Keratinocyte (primary cell): ENCODE measurements at regions not wholly inside any gene's neighbourhood (a gene's known extent, or its start where the extent isn't known, plus 50 kb on each side); places are given as distances from the start of the nearest gene placed in this dataset.

Experiments used
- CTCF ChIP-seq, 3 experiments: IDR thresholded peaks in 1 of 3; conservative IDR thresholded peaks in 1 of 3; optimal IDR thresholded peaks in 1 of 3; 2 replicates in 2 of 3; 3 replicates in 1 of 3; pipeline versions ENCODE3 to v1.5.1; 2011; ENCODE audit warnings: low read length in 3 of 3, mild to moderate bottlenecking in 3 of 3, moderate library complexity in 2 of 3, control low read depth in 1 of 3, inconsistent platforms in 1 of 3; ENCODE audit not compliant: insufficient read depth in 2 of 3; ENCODE audit errors: extremely low read depth in 1 of 3
- EZH2 ChIP-seq: IDR thresholded peaks from one replicate; pipeline ENCODE4 v1.6.1; 2012; ENCODE audit warnings: inconsistent platforms, mild to moderate bottlenecking, low read length, moderate library complexity

- TF ChIP-seq CTCF (optimal IDR thresholded peaks at IDR 0.05 in 1 of 3, IDR thresholded peaks at IDR 0.05 in 1 of 3, conservative IDR thresholded peaks at IDR 0.05 in 1 of 3; ENCODE audit: extremely low read depth in 1 of 3, insufficient read depth in 2 of 3, low read length in 3 of 3) = no peak
- TF ChIP-seq EZH2 = no peak
These were observed 107.4 kb downstream of the DDIT4L start for GRCh38 chr4:100082852-100083251.
